Liver (tissue), 8 donors: ENCODE measurements at regions not wholly inside any gene's neighbourhood (a gene's known extent, or its start where the extent isn't known, plus 50 kb on each side); places are given as distances from the start of the nearest gene placed in this dataset.
A peak's percentile ranks its signal among the peaks of the same experiment; 100 is the strongest.

ENCODE experiments used
- DNase-seq: peaks from one replicate; pipeline ENCODE4 v3.0.0-alpha.2; 2017; ENCODE audit warnings: low spot score
- H3K27ac ChIP-seq, 2 donors: one replicate each; pipeline ENCODE4 v1.7.0; 2013; ENCODE audit warnings: inconsistent platforms in 2 of 2, low read length in 2 of 2, control low read depth in 1 of 2, low read depth in 1 of 2, mild to moderate bottlenecking in 1 of 2
- H3K27me3 ChIP-seq, 4 donors: one replicate each; pipeline versions ENCODE4 v1.6.1 to v1.7.0; 2013; ENCODE audit warnings: low read length in 3 of 4, inconsistent platforms in 1 of 4, mild to moderate bottlenecking in 1 of 4, moderate library complexity in 1 of 4; ENCODE audit not compliant: control insufficient read depth in 4 of 4, insufficient read depth in 4 of 4
- H3K36me3 ChIP-seq, 4 donors: one replicate each; pipeline versions ENCODE4 v1.6.1 to v1.7.0; 2013; ENCODE audit warnings: low read length in 3 of 4, mild to moderate bottlenecking in 3 of 4, low read depth in 1 of 4, moderate library complexity in 1 of 4; ENCODE audit not compliant: control insufficient read depth in 4 of 4, insufficient read depth in 3 of 4
- H3K4me1 ChIP-seq, 4 donors: one replicate each; pipeline versions ENCODE4 v1.6.1 to v1.7.0; 2013; ENCODE audit warnings: low read length in 3 of 4, mild to moderate bottlenecking in 3 of 4, moderate library complexity in 1 of 4; ENCODE audit not compliant: control insufficient read depth in 4 of 4, insufficient read depth in 4 of 4
- H3K4me3 ChIP-seq, 3 donors: one replicate each; pipeline versions ENCODE4 v1.6.1 to v1.7.0; 2013; ENCODE audit warnings: low read length in 3 of 3, control low read depth in 1 of 3, low read depth in 1 of 3, mild to moderate bottlenecking in 1 of 3
- H3K9ac ChIP-seq, 2 donors: one replicate each; pipeline ENCODE4 v1.7.0; 2013; ENCODE audit warnings: low read length in 2 of 2, mild to moderate bottlenecking in 2 of 2, moderate library complexity in 2 of 2, control low read depth in 1 of 2, low read depth in 1 of 2
- H3K9me3 ChIP-seq, 4 donors: one replicate each; pipeline versions ENCODE4 v1.6.1 to v1.7.0; 2013; ENCODE audit warnings: low read length in 3 of 4; ENCODE audit not compliant: control insufficient read depth in 4 of 4
- EGR1 ChIP-seq, 2 donors: IDR thresholded peaks; 2 replicates each; pipeline ENCODE4 v1.6.1; 2016 to 2018; ENCODE audit warnings: antibody characterized with exemption in 2 of 2, low read depth in 2 of 2
- FOXA1 ChIP-seq: IDR thresholded peaks from 2 replicates; pipeline ENCODE4 v1.6.1; 2016; ENCODE audit warnings: antibody characterized with exemption
- FOXA2 ChIP-seq: IDR thresholded peaks from 2 replicates; pipeline ENCODE4 v1.6.1; 2016; ENCODE audit warnings: antibody characterized with exemption
- GABPA ChIP-seq, 2 donors: IDR thresholded peaks in 1 of 2; conservative IDR thresholded peaks in 1 of 2; 2 replicates each; pipeline ENCODE4 v1.6.1; 2016; ENCODE audit warnings: antibody characterized with exemption in 2 of 2, mild to moderate bottlenecking in 1 of 2, moderate library complexity in 1 of 2
- HNF4A ChIP-seq, 2 donors: conservative IDR thresholded peaks; 2 replicates each; pipeline ENCODE4 v1.6.1; 2016; ENCODE audit warnings: antibody characterized with exemption in 2 of 2, mild to moderate bottlenecking in 2 of 2
- HNF4G ChIP-seq: IDR thresholded peaks from 2 replicates; pipeline ENCODE4 v1.6.1; 2016; ENCODE audit warnings: antibody characterized with exemption
- NR2F2 ChIP-seq: IDR thresholded peaks from 2 replicates; pipeline ENCODE4 v1.6.1; 2016; ENCODE audit warnings: antibody characterized with exemption
- RAD21 ChIP-seq, 2 donors: IDR thresholded peaks; 2 replicates each; pipeline ENCODE4 v1.6.1; 2016; ENCODE audit warnings: antibody characterized with exemption in 2 of 2, mild to moderate bottlenecking in 2 of 2
- RXRA ChIP-seq, 2 donors: IDR thresholded peaks; 2 replicates each; pipeline ENCODE4 v1.6.1; 2017 to 2018; ENCODE audit warnings: antibody characterized with exemption in 2 of 2, mild to moderate bottlenecking in 1 of 2
- SP1 ChIP-seq: IDR thresholded peaks from 2 replicates; pipeline ENCODE4 v1.6.1; 2018; ENCODE audit warnings: antibody characterized with exemption, mild to moderate bottlenecking
- TAF1 ChIP-seq: conservative IDR thresholded peaks from 2 replicates; pipeline ENCODE4 v1.6.1; 2016; ENCODE audit warnings: antibody characterized with exemption, mild to moderate bottlenecking
- YY1 ChIP-seq: IDR thresholded peaks from 2 replicates; pipeline ENCODE4 v1.6.1; 2016; ENCODE audit warnings: antibody characterized with exemption, mild to moderate bottlenecking
- WGBS: extraction: QIAGEN DNeasy Blood & Tissue Kit; methylation state at CpG from one replicate; pipeline ENCODE4 v1.1.7; 2013; 5-methylcytosine and 5-hydroxymethylcytosine counted together
- TF ChIP-seq, protein P1 (sequence below): IDR thresholded peaks from 2 replicates; pipeline ENCODE4 v1.6.1; 2016; ENCODE audit warnings: antibody characterized with exemption, mild to moderate bottlenecking
- TF ChIP-seq, protein P2 (sequence below): IDR thresholded peaks from 2 replicates; pipeline ENCODE4 v1.6.1; 2016; ENCODE audit warnings: antibody characterized with exemption
- TF ChIP-seq, protein P3 (sequence below): IDR thresholded peaks from 2 replicates; pipeline ENCODE4 v1.6.1; 2016; ENCODE audit warnings: antibody characterized with exemption
- TF ChIP-seq, protein P4 (sequence below): IDR thresholded peaks from 2 replicates; pipeline ENCODE4 v1.6.1; 2016; ENCODE audit warnings: antibody characterized with exemption
- TF ChIP-seq, protein P5 (sequence below): fragments of 150-350 bp; IDR thresholded peaks from 2 replicates; pipeline ENCODE4 v1.5.1; 2017; ENCODE audit warnings: improper control_type of control experiment, low read depth, low read length; ENCODE audit not compliant: missing input control
- donor health status: healthy.
- donor health status: healthy.
- donor health status: healthy.
- donor health status: healthy.
- donor health status: healthy.

GRCh38 chr17:83187782-83188311 lies 108.4 kb downstream of the METRNL start (continued):
- TF ChIP-seq, protein P1, sequence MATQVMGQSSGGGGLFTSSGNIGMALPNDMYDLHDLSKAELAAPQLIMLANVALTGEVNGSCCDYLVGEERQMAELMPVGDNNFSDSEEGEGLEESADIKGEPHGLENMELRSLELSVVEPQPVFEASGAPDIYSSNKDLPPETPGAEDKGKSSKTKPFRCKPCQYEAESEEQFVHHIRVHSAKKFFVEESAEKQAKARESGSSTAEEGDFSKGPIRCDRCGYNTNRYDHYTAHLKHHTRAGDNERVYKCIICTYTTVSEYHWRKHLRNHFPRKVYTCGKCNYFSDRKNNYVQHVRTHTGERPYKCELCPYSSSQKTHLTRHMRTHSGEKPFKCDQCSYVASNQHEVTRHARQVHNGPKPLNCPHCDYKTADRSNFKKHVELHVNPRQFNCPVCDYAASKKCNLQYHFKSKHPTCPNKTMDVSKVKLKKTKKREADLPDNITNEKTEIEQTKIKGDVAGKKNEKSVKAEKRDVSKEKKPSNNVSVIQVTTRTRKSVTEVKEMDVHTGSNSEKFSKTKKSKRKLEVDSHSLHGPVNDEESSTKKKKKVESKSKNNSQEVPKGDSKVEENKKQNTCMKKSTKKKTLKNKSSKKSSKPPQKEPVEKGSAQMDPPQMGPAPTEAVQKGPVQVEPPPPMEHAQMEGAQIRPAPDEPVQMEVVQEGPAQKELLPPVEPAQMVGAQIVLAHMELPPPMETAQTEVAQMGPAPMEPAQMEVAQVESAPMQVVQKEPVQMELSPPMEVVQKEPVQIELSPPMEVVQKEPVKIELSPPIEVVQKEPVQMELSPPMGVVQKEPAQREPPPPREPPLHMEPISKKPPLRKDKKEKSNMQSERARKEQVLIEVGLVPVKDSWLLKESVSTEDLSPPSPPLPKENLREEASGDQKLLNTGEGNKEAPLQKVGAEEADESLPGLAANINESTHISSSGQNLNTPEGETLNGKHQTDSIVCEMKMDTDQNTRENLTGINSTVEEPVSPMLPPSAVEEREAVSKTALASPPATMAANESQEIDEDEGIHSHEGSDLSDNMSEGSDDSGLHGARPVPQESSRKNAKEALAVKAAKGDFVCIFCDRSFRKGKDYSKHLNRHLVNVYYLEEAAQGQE: no peak
- TF ChIP-seq HNF4A (conservative IDR thresholded peaks at IDR 0.05) (no peak), FOXA2 (no peak)
- TF ChIP-seq, protein P2, sequence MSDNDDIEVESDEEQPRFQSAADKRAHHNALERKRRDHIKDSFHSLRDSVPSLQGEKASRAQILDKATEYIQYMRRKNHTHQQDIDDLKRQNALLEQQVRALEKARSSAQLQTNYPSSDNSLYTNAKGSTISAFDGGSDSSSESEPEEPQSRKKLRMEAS: no peak

GRCh38 chr17:83189044-83190003 lies 109.9 kb downstream of the METRNL start:
- DNase-seq: peak; percentile 47
- H3K4me3 ChIP-seq: no peak overlapping the region
- H3K9me3 ChIP-seq: peaks cover 0 to 2% (median 0%) of the 10 kb centered on the region in 4 donors
- no peaks in the 10 kb centered on the region for H3K36me3 ChIP-seq
- TF ChIP-seq FOXA2: no peak
- TF ChIP-seq SP1: no peak
- TF ChIP-seq FOXA1: no peak
- TF ChIP-seq HNF4A (conservative IDR thresholded peaks at IDR 0.05): no peak
- TF ChIP-seq EGR1 (IDR thresholded peaks at IDR 0.05; ENCODE audit: low read depth in 2 of 2): no peak
- peak in 1 of 2 donors; percentile 17 for TF ChIP-seq RXRA (IDR thresholded peaks at IDR 0.05)
- H3K27ac ChIP-seq: no peak overlapping the region
- H3K27me3 ChIP-seq: no peaks in the 10 kb centered on the region
- H3K9ac ChIP-seq: no peak overlapping the region
- H3K4me1 ChIP-seq: no peaks in the 10 kb centered on the region
- 66% methylated on average over 26 of the region's 26 CpGs for WGBS

- H3K27me3 ChIP-seq: no peaks in the 10 kb centered on the region
- no peaks in the 10 kb centered on the region for H3K4me1 ChIP-seq
- H3K9me3 ChIP-seq: peaks cover 0 to 2% (median 0%) of the 10 kb centered on the region in 4 donors
- DNase-seq: no peak
- H3K4me3 ChIP-seq: no peak overlapping the region
- no peak overlapping the region for H3K9ac ChIP-seq
- no peak overlapping the region for H3K27ac ChIP-seq
- whole genome bisulfite sequencing: 84% methylated on average over 12 of the region's 12 CpGs
- H3K36me3 ChIP-seq: no peaks in the 10 kb centered on the region
- TF ChIP-seq, protein P3, sequence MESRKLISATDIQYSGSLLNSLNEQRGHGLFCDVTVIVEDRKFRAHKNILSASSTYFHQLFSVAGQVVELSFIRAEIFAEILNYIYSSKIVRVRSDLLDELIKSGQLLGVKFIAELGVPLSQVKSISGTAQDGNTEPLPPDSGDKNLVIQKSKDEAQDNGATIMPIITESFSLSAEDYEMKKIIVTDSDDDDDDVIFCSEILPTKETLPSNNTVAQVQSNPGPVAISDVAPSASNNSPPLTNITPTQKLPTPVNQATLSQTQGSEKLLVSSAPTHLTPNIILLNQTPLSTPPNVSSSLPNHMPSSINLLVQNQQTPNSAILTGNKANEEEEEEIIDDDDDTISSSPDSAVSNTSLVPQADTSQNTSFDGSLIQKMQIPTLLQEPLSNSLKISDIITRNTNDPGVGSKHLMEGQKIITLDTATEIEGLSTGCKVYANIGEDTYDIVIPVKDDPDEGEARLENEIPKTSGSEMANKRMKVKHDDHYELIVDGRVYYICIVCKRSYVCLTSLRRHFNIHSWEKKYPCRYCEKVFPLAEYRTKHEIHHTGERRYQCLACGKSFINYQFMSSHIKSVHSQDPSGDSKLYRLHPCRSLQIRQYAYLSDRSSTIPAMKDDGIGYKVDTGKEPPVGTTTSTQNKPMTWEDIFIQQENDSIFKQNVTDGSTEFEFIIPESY: no peak
- TF ChIP-seq, protein P1: no peak
- no peak for TF ChIP-seq TAF1
- TF ChIP-seq, protein P4, sequence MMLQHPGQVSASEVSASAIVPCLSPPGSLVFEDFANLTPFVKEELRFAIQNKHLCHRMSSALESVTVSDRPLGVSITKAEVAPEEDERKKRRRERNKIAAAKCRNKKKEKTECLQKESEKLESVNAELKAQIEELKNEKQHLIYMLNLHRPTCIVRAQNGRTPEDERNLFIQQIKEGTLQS: no peak
- no peak for TF ChIP-seq NR2F2
- no peak for TF ChIP-seq RAD21 (IDR thresholded peaks at IDR 0.05)
- no peak for TF ChIP-seq GABPA (IDR thresholded peaks at IDR 0.05 in 1 of 2, conservative IDR thresholded peaks at IDR 0.05 in 1 of 2)
- no peak for TF ChIP-seq YY1
- TF ChIP-seq, protein P5, sequence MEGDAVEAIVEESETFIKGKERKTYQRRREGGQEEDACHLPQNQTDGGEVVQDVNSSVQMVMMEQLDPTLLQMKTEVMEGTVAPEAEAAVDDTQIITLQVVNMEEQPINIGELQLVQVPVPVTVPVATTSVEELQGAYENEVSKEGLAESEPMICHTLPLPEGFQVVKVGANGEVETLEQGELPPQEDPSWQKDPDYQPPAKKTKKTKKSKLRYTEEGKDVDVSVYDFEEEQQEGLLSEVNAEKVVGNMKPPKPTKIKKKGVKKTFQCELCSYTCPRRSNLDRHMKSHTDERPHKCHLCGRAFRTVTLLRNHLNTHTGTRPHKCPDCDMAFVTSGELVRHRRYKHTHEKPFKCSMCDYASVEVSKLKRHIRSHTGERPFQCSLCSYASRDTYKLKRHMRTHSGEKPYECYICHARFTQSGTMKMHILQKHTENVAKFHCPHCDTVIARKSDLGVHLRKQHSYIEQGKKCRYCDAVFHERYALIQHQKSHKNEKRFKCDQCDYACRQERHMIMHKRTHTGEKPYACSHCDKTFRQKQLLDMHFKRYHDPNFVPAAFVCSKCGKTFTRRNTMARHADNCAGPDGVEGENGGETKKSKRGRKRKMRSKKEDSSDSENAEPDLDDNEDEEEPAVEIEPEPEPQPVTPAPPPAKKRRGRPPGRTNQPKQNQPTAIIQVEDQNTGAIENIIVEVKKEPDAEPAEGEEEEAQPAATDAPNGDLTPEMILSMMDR: no peak
- no peak for TF ChIP-seq FOXA2
- no peak for TF ChIP-seq HNF4G
- no peak for TF ChIP-seq FOXA1
- TF ChIP-seq RXRA (IDR thresholded peaks at IDR 0.05): no peak
- TF ChIP-seq EGR1 (IDR thresholded peaks at IDR 0.05; ENCODE audit: low read depth in 2 of 2): no peak
Measured at GRCh38 chr17:83190004-83190385, 110.6 kb downstream of the METRNL start.
